ENCODE measurements at regions not wholly inside any gene's neighbourhood (a gene's known extent, or its start where the extent isn't known, plus 50 kb on each side); places are given as distances from the start of the nearest gene placed in this dataset.

- Mint-ChIP-seq H3K36me3 (ENCODE audit: low read depth, unreplicated experiment) (peaks cover 14% of the 10 kb centered on the region), H3K4me3 (ENCODE audit: unreplicated experiment) (no peak overlapping the region), H3K4me1 (ENCODE audit: low read depth, unreplicated experiment) (peaks cover 23% of the 10 kb centered on the region), H3K9me3 (ENCODE audit: unreplicated experiment) (no peaks in the 10 kb centered on the region), H3K27me3 (ENCODE audit: low read depth, unreplicated experiment) (no peaks in the 10 kb centered on the region), H3K27ac (ENCODE audit: unreplicated experiment) (peak overlapping the region; percentile 77)
- H2AFZ ChIP-seq (ENCODE audit: low read depth, low read length), result no peak overlapping the region
- H3K27me3 ChIP-seq (ENCODE audit: insufficient read depth, low read length), result no peaks in the 10 kb centered on the region
- FAIRE-seq (peak; percentile 88), DNase-seq (ENCODE audit: low read depth) (peak; percentile 81)
- peak overlapping the region; percentile 57 for H3K4me2 ChIP-seq (ENCODE audit: low read length)
- H3K4me1 ChIP-seq (ENCODE audit: insufficient read depth, low read length), result peaks cover 19% of the 10 kb centered on the region
- H3K27ac ChIP-seq (ENCODE audit: low read depth, low read length), result peak overlapping the region; percentile 51
- no peaks in the 10 kb centered on the region for H4K20me1 ChIP-seq (ENCODE audit: insufficient read depth, low read length)
- H3K9me3 ChIP-seq (ENCODE audit: insufficient read depth, low read depth, low read length), result no peaks in the 10 kb centered on the region
- no peaks in the 10 kb centered on the region for H3K79me2 ChIP-seq (ENCODE audit: insufficient read depth, low read length)
- peak overlapping the region; percentile 19 for H3K9ac ChIP-seq (ENCODE audit: low read length)
- no peak for TF ChIP-seq EZH2 (IDR thresholded peaks at IDR 0.05; ENCODE audit: insufficient read depth, low read length)
- TF ChIP-seq CTCF (IDR thresholded peaks at IDR 0.05; ENCODE audit: insufficient read depth, low read depth, low read length), result no peak
- H3K36me3 ChIP-seq (ENCODE audit: insufficient read depth, low read length), result no peaks in the 10 kb centered on the region
- H3K4me3 ChIP-seq (ENCODE audit: insufficient read depth, low read depth, low read length), result no peak overlapping the region
These were observed 218.2 kb upstream of the TPM1 start for GRCh38 chr15:62824111-62825015.

GRCh38 chr15:62825191-62825590 is 217.4 kb upstream of the TPM1 start:
- Histone ChIP-seq H4K20me1 (ENCODE audit: insufficient read depth, low read length) (no peaks in the 10 kb centered on the region), H3K36me3 (ENCODE audit: insufficient read depth, low read length) (no peaks in the 10 kb centered on the region), H3K4me1 (ENCODE audit: insufficient read depth, low read length) (peaks cover 19% of the 10 kb centered on the region), H3K9ac (ENCODE audit: low read length) (no peak overlapping the region), H3K4me3 (ENCODE audit: insufficient read depth, low read depth, low read length) (no peak overlapping the region), H3K79me2 (ENCODE audit: insufficient read depth, low read length) (no peaks in the 10 kb centered on the region), H3K4me2 (ENCODE audit: low read length) (peak overlapping the region; percentile 57), H3K27me3 (ENCODE audit: insufficient read depth, low read length) (no peaks in the 10 kb centered on the region), H2AFZ (ENCODE audit: low read depth, low read length) (no peak overlapping the region), H3K27ac (ENCODE audit: low read depth, low read length) (peak overlapping the region; percentile 51), H3K9me3 (ENCODE audit: insufficient read depth, low read depth, low read length) (no peaks in the 10 kb centered on the region)
- Mint-ChIP-seq H3K4me3 (ENCODE audit: unreplicated experiment) (no peak overlapping the region), H3K27ac (ENCODE audit: unreplicated experiment) (no peak overlapping the region), H3K9me3 (ENCODE audit: unreplicated experiment) (no peaks in the 10 kb centered on the region), H3K36me3 (ENCODE audit: low read depth, unreplicated experiment) (peaks cover 10% of the 10 kb centered on the region), H3K4me1 (ENCODE audit: low read depth, unreplicated experiment) (peaks cover 21% of the 10 kb centered on the region), H3K27me3 (ENCODE audit: low read depth, unreplicated experiment) (no peaks in the 10 kb centered on the region)
- DNase-seq (ENCODE audit: low read depth), result no peak
- peak; percentile 9 for FAIRE-seq
- TF ChIP-seq EZH2 (IDR thresholded peaks at IDR 0.05; ENCODE audit: insufficient read depth, low read length) (no peak), CTCF (IDR thresholded peaks at IDR 0.05; ENCODE audit: insufficient read depth, low read depth, low read length) (no peak)

GRCh38 chr15:62826561-62826960 is 216.0 kb upstream of the TPM1 start:
- Histone ChIP-seq H3K9ac (ENCODE audit: low read length) (no peak overlapping the region), H3K9me3 (ENCODE audit: insufficient read depth, low read depth, low read length) (no peaks in the 10 kb centered on the region), H3K4me3 (ENCODE audit: insufficient read depth, low read depth, low read length) (no peak overlapping the region), H3K27me3 (ENCODE audit: insufficient read depth, low read length) (no peaks in the 10 kb centered on the region), H3K27ac (ENCODE audit: low read depth, low read length) (no peak overlapping the region), H3K79me2 (ENCODE audit: insufficient read depth, low read length) (no peaks in the 10 kb centered on the region), H3K36me3 (ENCODE audit: insufficient read depth, low read length) (no peaks in the 10 kb centered on the region), H2AFZ (ENCODE audit: low read depth, low read length) (no peak overlapping the region), H3K4me2 (ENCODE audit: low read length) (no peak overlapping the region), H3K4me1 (ENCODE audit: insufficient read depth, low read length) (peaks cover 19% of the 10 kb centered on the region), H4K20me1 (ENCODE audit: insufficient read depth, low read length) (no peaks in the 10 kb centered on the region)
- Mint-ChIP-seq H3K9me3 (ENCODE audit: unreplicated experiment) (no peaks in the 10 kb centered on the region), H3K36me3 (ENCODE audit: low read depth, unreplicated experiment) (peaks cover 4% of the 10 kb centered on the region), H3K4me1 (ENCODE audit: low read depth, unreplicated experiment) (peaks cover 21% of the 10 kb centered on the region), H3K4me3 (ENCODE audit: unreplicated experiment) (no peak overlapping the region), H3K27ac (ENCODE audit: unreplicated experiment) (no peak overlapping the region), H3K27me3 (ENCODE audit: low read depth, unreplicated experiment) (no peaks in the 10 kb centered on the region)
- DNase-seq (ENCODE audit: low read depth) (no peak), FAIRE-seq (no peak)
- no peak for TF ChIP-seq EZH2 (IDR thresholded peaks at IDR 0.05; ENCODE audit: insufficient read depth, low read length)
- no peak for TF ChIP-seq CTCF (IDR thresholded peaks at IDR 0.05; ENCODE audit: insufficient read depth, low read depth, low read length)
